ENCODE measurements at regions not wholly inside any gene's neighbourhood (a gene's known extent, or its start where the extent isn't known, plus 50 kb on each side); places are given as distances from the start of the nearest gene placed in this dataset.
"Not testable (repeated sequence)": the region's sequence is repeated elsewhere in the genome, so short reads cannot be mapped to it uniquely, and the experiment has no call there.

DNA sequence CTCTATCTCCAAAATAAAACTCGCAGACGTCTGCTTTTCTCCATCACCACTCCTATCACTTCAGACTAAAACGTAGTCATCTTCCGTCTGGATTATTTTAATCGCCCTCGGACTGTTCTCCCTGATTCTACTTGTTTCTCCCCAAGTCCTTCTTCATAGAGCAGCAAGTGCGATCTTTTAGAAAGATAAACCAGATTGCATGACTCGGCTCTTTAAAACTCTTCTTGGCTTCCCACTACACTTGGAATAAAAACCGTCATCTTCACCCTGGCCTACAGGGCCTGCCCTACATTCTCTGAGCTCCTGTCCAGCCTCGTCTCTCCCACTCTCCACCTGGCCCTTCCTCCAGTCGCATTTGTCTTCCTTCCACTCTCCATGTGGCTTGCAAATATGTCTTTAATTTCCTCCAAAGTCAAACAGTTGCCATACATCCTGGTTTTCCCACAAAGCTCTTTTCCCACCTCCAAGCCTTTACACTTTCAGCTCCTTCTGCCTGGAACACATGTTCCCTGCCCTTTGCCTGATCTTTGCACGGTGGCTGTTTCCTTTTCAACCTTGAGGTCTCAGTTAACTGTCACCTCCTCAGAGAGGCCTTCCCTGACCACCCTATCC is 70.5 kb upstream of the DHX40 start:
- Histone ChIP-seq H3K9me3 (ENCODE audit: control insufficient read depth, low read length) (no peaks in the 10 kb centered on the region), H3K27ac (ENCODE audit: low read length) (no peak overlapping the region), H3K4me1 (ENCODE audit: control insufficient read depth, insufficient read depth, low read length) (no peaks in the 10 kb centered on the region), H3K4me3 (ENCODE audit: low read length) (no peak overlapping the region), H3K27me3 (ENCODE audit: control insufficient read depth, insufficient read depth) (no peaks in the 10 kb centered on the region)
- WGBS = 71% methylated on average over 12 of the region's 12 CpGs
- no peak for ATAC-seq
- no peak for DNase-seq
- intact Hi-C loops (cut with DNase I) = no loop called here

DNA sequence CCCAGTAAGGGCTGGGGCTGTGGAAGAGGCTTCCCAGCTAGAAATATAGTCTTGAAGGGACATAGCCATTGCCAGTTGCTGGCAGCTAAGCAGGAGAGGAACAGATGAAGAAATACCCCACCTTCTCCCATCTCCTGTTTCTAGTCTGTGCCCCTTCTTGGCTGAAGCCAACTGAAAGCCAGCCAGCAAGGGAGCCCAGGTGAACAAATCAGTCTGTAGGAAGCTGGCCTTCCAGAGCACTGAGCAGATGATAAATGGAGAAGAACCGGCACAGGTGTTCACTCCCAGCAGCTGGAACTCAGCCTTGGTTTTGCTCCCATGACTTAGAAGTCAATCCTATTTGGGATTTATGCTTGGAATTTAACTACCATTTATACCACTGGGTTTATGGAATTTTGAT is 69.2 kb upstream of the DHX40 start:
- no peak overlapping the region for H3K4me3 ChIP-seq (ENCODE audit: low read length)
- no peaks in the 10 kb centered on the region for H3K27me3 ChIP-seq (ENCODE audit: control insufficient read depth, insufficient read depth)
- H3K27ac ChIP-seq (ENCODE audit: low read length) = no peak overlapping the region
- H3K4me1 ChIP-seq (ENCODE audit: control insufficient read depth, insufficient read depth, low read length) = no peaks in the 10 kb centered on the region
- intact Hi-C loops (cut with DNase I) = no loop called here
- ATAC-seq (no peak), DNase-seq (no peak)
- 94% methylated on average over 1 of the region's 1 CpG for WGBS
- no peaks in the 10 kb centered on the region for H3K9me3 ChIP-seq (ENCODE audit: control insufficient read depth, low read length)

DNA sequence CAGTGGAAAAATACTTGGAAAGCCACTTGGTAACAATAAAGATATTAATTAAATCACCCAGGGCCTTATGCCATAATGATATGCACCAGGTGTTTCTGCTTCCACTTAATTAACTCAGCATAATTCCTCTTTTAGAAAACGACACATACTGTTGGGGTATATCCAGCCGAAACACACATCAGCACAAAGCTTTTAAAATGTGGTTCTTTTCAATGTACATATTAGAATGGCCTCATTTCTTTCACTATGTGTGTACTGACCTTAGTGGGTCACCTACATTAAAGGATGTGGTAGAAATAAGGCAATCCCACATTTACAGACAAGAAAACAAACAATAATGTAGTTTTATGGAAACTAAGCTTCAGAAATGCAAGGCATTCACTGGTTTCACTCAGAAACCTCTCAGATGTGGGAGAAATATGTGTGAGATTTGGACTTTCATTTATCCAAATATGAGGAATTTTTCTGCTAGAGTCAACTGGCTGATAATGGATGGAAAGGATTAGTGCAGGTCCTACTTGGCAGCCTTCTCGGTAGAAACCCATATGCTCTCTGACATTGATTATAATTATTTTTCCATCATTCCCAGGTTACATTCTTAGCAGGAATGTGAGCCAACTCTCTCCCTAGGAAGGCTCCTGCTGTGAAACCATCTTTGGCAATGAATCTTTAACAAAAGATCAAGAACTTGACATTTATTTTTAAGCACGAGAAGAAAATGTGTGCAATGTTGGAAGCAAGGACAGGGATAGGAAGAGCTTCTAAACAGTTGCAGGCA is 66.7 kb upstream of the DHX40 start:
- WGBS = 48% methylated on average over 4 of the region's 4 CpGs
- Histone ChIP-seq H3K27ac (ENCODE audit: low read length) (no peak overlapping the region), H3K4me3 (ENCODE audit: low read length) (no peak overlapping the region), H3K27me3 (ENCODE audit: control insufficient read depth, insufficient read depth) (no peaks in the 10 kb centered on the region), H3K9me3 (ENCODE audit: control insufficient read depth, low read length) (no peaks in the 10 kb centered on the region), H3K4me1 (ENCODE audit: control insufficient read depth, insufficient read depth, low read length) (no peaks in the 10 kb centered on the region)
- no peak for DNase-seq
- no peak for ATAC-seq
- intact Hi-C loops (cut with DNase I) = no loop called here

DNA sequence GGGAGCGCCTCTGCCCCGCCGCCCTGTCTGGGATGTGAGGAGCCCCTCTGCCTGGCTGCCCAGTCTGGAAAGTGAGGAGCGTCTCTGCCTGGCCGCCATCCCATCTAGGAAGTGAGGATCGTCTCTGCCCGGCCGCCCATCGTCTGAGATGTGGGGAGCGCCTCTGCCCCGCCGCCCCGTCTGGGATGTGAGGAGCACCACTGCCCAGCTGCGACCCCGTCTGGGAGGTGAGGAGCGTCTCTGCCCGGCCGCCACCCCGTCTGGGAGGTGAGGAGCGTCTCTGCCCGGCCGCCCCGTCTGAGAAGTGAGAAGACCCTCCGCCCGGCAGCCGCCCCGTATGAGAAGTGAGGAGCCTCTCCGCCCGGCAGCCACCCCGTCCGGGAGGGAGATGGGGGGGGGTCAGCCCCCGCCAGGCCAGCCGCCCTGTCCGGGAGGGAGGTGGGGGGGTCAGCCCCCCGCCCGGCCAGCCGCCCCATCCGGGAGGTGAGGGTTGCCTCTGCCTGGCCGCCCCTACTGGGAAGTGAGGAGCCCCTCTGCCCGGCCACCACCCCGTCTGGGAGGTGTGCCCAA is 65.2 kb upstream of the DHX40 start:
- H3K4me1 ChIP-seq (ENCODE audit: control insufficient read depth, insufficient read depth, low read length); H3K27ac ChIP-seq (ENCODE audit: low read length); H3K4me3 ChIP-seq (ENCODE audit: low read length); H3K27me3 ChIP-seq (ENCODE audit: control insufficient read depth, insufficient read depth); intact Hi-C loops (cut with DNase I); DNase-seq; ATAC-seq; H3K9me3 ChIP-seq (ENCODE audit: control insufficient read depth, low read length): not testable (repeated sequence)
- WGBS = 94% methylated on average over 41 of the region's 41 CpGs

DNA sequence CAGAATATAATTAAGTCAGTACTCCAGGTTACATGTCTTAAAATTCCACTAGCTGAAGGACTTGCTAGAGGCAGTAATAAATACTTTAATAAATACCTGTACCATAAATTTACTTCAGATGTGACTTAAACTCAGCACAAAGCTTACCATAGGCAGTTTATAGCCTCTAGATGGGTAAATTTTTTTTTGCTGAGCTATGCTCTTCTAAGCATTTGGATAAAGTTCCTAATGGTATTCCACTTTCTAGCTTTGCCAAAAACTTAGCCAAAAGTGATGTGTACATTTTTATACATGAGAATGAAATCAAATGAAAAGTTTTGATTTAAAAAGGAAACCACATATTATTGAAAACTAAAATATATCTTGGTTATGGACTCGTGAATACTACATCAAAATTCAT is 63.7 kb upstream of the DHX40 start:
- Histone ChIP-seq H3K9me3 (ENCODE audit: control insufficient read depth, low read length) (no peaks in the 10 kb centered on the region), H3K27ac (ENCODE audit: low read length) (no peak overlapping the region), H3K4me1 (ENCODE audit: control insufficient read depth, insufficient read depth, low read length) (no peaks in the 10 kb centered on the region), H3K4me3 (ENCODE audit: low read length) (no peak overlapping the region), H3K27me3 (ENCODE audit: control insufficient read depth, insufficient read depth) (no peaks in the 10 kb centered on the region)
- WGBS = 65% methylated on average over 1 of the region's 1 CpG
- ATAC-seq (no peak), DNase-seq (no peak)
- intact Hi-C loops (cut with DNase I) = no loop called here

DNA sequence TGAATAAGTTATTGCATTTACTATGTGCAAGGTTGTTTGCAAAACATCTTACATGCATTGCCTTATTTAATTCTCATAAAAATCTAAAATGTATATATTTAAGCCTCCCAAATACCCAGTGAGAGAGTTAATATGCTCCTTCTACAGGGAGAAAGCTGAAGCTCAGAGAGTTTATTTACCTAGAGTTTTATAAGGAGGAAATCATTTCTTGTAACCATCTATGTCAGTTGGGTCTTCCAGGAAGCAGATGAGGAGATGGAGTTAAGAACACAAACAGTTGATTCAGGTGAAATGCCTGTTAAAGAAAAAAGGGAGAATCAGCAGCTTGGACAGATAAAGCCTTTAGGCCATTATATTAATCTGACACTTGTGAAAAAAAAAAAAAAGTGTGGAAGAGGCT is 62.6 kb upstream of the DHX40 start:
- H3K27ac ChIP-seq (ENCODE audit: low read length) = no peak overlapping the region
- no peaks in the 10 kb centered on the region for H3K27me3 ChIP-seq (ENCODE audit: control insufficient read depth, insufficient read depth)
- no peak for DNase-seq
- no peaks in the 10 kb centered on the region for H3K4me1 ChIP-seq (ENCODE audit: control insufficient read depth, insufficient read depth, low read length)
- H3K4me3 ChIP-seq (ENCODE audit: low read length) = no peak overlapping the region
- no peaks in the 10 kb centered on the region for H3K9me3 ChIP-seq (ENCODE audit: control insufficient read depth, low read length)
- ATAC-seq = no peak
- intact Hi-C loops (cut with DNase I) = no loop called here

DNA sequence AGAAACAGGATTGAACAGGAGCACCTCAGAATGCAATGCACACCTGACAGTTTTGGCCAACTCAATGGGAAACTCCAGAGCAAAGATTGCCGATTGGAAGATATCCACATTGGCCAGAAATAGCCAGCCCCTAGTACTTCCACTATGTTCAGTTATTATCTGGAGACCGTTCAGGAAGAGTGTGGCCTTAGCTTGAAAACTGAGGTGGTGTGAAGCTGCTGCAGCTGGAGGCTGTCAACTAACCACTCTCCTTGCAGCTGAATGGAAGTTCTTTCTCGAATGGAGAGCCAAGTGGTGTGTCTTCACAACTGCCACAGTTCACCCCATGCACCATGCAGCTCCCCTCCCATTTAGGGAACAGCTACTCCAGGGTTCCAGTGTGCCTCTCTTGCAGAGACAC is 61.9 kb upstream of the DHX40 start:
- H3K27ac ChIP-seq (ENCODE audit: low read length) = no peak overlapping the region
- no peaks in the 10 kb centered on the region for H3K27me3 ChIP-seq (ENCODE audit: control insufficient read depth, insufficient read depth)
- DNase-seq (no peak), ATAC-seq (peak in 1 of 2 donors; percentile 45)
- no peak overlapping the region for H3K4me3 ChIP-seq (ENCODE audit: low read length)
- H3K4me1 ChIP-seq (ENCODE audit: control insufficient read depth, insufficient read depth, low read length) = no peaks in the 10 kb centered on the region
- intact Hi-C loops (cut with DNase I) = no loop called here
- WGBS = 39% methylated on average over 3 of the region's 3 CpGs
- no peaks in the 10 kb centered on the region for H3K9me3 ChIP-seq (ENCODE audit: control insufficient read depth, low read length)

DNA sequence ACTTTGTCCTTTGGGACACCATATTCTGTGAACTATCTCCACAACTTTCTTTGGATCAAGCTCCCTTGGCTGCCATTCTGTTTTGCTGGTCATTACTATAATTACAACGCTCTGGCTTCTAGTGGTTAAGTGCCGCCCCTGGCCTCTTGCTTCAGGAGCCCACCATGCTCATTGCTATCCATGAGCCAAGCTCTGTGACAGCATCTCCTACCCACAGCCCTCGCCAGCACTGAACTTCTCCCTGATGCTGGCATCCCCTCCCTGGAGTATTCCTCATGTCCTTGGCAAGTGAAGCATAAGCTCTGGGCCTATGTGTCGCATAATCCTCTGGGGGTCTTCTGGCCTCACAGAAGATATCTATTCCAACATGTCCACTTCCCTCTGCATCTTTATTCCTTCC is 60.6 kb upstream of the DHX40 start:
- intact Hi-C loops (cut with DNase I) = no loop called here
- Histone ChIP-seq H3K27me3 (ENCODE audit: control insufficient read depth, insufficient read depth) (no peaks in the 10 kb centered on the region), H3K27ac (ENCODE audit: low read length) (no peak overlapping the region), H3K4me1 (ENCODE audit: control insufficient read depth, insufficient read depth, low read length) (no peaks in the 10 kb centered on the region), H3K9me3 (ENCODE audit: control insufficient read depth, low read length) (no peaks in the 10 kb centered on the region), H3K4me3 (ENCODE audit: low read length) (no peak overlapping the region)
- DNase-seq (no peak), ATAC-seq (no peak)
- WGBS = 93% methylated on average over 4 of the region's 4 CpGs

DNA sequence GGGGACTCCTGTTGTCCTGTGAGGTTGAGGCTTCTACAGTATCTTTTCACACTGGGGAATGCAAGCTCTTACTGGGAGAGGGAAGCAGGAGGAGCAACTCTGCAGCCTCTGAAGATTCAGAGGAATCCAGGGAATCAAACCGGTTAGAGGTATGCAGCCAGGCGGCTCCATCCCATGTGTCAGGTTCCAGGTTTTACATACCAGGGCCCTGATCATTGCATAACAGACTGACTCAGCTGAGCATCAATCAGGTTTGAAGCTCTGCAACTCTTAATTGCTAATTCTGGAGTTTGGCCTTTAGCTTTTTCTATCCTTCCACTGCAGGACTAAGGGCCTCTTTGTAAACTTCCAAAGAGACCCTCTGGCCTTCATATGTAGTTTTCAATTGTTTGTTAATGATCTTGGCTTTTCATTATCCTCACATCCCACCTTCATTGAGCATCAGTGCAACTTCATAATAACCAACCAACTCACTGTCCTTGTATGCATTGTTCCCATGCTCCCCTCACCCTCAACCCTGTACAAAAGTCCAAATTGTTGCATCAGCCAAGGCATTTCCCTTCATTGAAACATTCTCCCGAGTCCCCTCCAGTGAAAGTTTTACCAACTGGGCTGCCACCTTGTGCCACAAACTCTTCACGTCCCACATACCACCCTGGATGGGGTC is 59.7 kb upstream of the DHX40 start:
- DNase-seq (no peak), ATAC-seq (no peak)
- H3K4me3 ChIP-seq (ENCODE audit: low read length) = no peak overlapping the region
- no peaks in the 10 kb centered on the region for H3K27me3 ChIP-seq (ENCODE audit: control insufficient read depth, insufficient read depth)
- H3K27ac ChIP-seq (ENCODE audit: low read length) = no peak overlapping the region
- no peaks in the 10 kb centered on the region for H3K9me3 ChIP-seq (ENCODE audit: control insufficient read depth, low read length)
- H3K4me1 ChIP-seq (ENCODE audit: control insufficient read depth, insufficient read depth, low read length) = no peaks in the 10 kb centered on the region
- intact Hi-C loops (cut with DNase I) = no loop called here
- 81% methylated on average over 4 of the region's 4 CpGs for WGBS

DNA sequence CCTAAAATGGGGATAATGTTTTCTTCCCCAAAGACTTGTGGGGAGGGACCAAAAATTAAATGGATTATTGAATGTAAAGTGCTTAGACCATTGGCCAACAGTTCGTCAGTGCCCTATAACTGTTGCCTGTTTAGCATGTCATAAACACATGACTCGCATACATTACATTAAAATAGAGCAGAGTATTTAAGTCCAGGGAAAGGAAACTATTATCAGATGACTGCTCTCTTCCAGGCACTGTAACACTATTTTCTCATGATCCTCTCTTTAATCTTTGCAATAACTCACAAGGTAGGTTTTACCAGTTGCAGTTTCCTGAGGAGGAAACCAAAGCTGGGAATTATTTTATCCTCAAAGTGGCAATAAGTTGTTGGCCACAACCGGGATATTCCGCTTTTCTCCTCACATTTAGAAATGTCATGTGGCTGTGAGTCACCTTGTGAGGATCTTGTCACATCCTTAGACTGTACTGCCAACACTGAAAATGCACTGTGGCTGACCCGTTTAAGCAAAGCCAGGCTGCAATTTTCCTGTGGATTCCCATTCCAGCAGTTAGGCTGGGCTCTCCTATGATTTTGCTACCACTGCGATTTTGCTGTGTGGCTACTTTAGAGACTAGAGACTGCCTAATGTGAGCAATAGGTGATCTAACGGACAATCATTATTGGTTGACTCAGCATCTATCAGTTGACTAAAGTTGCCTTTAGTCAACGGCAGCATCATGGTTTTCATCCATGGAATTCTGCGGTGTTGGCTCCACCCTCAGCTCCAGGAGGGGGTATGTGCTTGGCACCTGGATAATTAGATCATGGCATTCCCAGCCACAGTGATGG is 58.3 kb upstream of the DHX40 start:
- Histone ChIP-seq H3K27me3 (ENCODE audit: control insufficient read depth, insufficient read depth) (no peaks in the 10 kb centered on the region), H3K9me3 (ENCODE audit: control insufficient read depth, low read length) (no peaks in the 10 kb centered on the region), H3K27ac (ENCODE audit: low read length) (no peak overlapping the region), H3K4me1 (ENCODE audit: control insufficient read depth, insufficient read depth, low read length) (no peaks in the 10 kb centered on the region), H3K4me3 (ENCODE audit: low read length) (no peak overlapping the region)
- ATAC-seq (no peak), DNase-seq (no peak)
- intact Hi-C loops (cut with DNase I) = no loop called here
- WGBS = 80% methylated on average over 9 of the region's 9 CpGs

Measured in right cardiac atrium (tissue), 5 donors.